Uterus (tissue), 2 donors: ENCODE measurements at regions not wholly inside any gene's neighbourhood (a gene's known extent, or its start where the extent isn't known, plus 50 kb on each side); places are given as distances from the start of the nearest gene placed in this dataset.

Source experiments
- POLR2A ChIP-seq, 2 donors: fragments of 450-650 bp; IDR thresholded peaks; one replicate each; pipeline ENCODE4 v1.6.1; 2016; ENCODE audit warnings: antibody characterized with exemption in 2 of 2, mild to moderate bottlenecking in 1 of 2, moderate library complexity in 1 of 2
- TF ChIP-seq, protein P1 (sequence below), 4 experiments: fragments of 200-600 bp in 2 of 4; fragments of 450-650 bp in 2 of 4; sonication (generic) in 2 of 4; IDR thresholded peaks; one replicate each; pipeline ENCODE4 v1.5.1; 2016 to 2019; ENCODE audit warnings: antibody characterized with exemption in 4 of 4, mild to moderate bottlenecking in 2 of 4, moderate library complexity in 1 of 4

DNA sequence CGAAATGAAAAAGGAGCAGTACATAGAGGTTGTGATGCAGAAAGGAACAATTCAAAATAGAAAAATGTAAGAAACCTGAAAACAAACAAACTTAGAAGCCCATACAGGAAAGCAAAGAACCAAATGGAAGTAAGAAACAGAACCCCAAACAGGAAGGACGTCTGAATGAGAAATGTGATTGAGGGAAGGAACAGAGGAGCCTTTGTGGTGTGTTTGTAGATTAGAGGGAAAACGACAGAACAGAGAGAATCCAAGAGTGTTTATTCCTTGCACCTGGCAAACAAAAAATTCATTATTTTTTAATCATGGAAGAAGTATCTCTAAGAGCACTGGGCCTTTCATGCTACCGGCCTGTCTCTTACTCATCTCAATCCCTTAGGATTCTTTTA lies 67.8 kb upstream of the ZSWIM6 start:
- TF ChIP-seq, protein P1, sequence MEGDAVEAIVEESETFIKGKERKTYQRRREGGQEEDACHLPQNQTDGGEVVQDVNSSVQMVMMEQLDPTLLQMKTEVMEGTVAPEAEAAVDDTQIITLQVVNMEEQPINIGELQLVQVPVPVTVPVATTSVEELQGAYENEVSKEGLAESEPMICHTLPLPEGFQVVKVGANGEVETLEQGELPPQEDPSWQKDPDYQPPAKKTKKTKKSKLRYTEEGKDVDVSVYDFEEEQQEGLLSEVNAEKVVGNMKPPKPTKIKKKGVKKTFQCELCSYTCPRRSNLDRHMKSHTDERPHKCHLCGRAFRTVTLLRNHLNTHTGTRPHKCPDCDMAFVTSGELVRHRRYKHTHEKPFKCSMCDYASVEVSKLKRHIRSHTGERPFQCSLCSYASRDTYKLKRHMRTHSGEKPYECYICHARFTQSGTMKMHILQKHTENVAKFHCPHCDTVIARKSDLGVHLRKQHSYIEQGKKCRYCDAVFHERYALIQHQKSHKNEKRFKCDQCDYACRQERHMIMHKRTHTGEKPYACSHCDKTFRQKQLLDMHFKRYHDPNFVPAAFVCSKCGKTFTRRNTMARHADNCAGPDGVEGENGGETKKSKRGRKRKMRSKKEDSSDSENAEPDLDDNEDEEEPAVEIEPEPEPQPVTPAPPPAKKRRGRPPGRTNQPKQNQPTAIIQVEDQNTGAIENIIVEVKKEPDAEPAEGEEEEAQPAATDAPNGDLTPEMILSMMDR (IDR thresholded peaks at IDR 0.05) = no peak
- no peak for TF ChIP-seq POLR2A (IDR thresholded peaks at IDR 0.05)
